NCI-H1105 treated with DMSO at 0.1 percent for 48 hours (cell line): ENCODE measurements at regions not wholly inside any gene's neighbourhood (a gene's known extent, or its start where the extent isn't known, plus 50 kb on each side); places are given as distances from the start of the nearest gene placed in this dataset.
"Not testable (repeated sequence)": the region's sequence is repeated elsewhere in the genome, so short reads cannot be mapped to it uniquely, and the experiment has no call there.

Experiments used
- DNase-seq: peaks from one replicate; lab custom pipeline; 2025; lab: John Stamatoyannopoulos, UW

DNA sequence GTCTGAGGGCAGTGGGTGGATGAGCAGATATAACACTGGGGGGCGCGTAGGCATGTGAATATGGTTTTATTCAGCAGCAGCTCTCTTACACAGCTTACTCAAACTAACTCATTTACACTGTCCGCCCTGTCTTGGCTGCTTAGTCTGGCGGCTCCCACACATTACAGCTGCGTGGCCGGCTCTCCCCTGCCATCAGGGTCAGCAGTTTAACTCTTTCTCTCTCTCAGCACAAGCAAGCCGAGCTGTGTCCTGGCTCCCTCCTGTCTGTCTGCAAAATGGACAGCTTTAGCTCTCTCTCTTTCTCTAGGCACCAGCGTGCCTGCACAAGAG is 1310.1 kb upstream of the RAG2 start:
- no peak for DNase-seq

GRCh38 chr11:37907436-37908218 is 1309.6 kb upstream of the RAG2 start:
- no peak for DNase-seq

GRCh38 chr11:37905707-37906417 is 1307.8 kb upstream of the RAG2 start:
- DNase-seq = no peak

DNA sequence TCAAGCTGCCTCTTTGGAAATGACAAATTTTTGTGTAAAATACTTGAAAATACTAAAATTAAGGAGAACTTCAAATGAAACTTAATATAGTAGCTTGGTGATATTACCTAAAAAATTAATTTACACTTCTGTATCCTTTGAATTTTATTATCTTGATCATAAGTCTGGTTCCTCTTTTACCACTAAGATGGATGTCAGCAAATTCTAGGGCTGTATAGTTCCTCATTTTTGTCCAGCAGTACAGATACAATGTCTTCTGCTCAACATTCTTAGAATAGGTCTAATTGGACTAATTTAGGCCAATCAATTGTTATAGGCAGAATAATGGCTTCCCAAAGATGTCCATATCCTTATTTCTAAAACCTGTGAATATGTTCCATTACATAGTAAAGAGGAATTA is 1298.0 kb upstream of the RAG2 start:
- no peak for DNase-seq

DNA sequence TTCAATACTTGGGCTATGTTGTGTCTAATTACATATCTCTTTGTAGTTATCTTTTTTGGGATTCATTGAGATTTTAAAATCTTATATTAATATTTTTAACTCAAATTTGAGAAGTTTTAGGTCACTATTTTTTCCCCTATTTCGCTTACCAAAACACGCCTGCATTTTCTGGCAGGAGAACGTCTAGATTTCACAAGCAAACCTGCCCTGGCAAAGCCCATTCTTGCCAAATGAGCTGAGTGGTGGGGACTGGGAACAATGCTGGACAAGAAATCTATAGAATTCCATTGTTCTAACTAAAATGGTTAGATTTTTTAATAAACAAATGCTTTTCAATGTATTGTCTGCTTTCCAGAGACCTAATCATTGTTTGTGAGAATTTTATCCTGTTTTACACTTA is 1283.7 kb upstream of the RAG2 start:
- DNase-seq = no peak

- no peak for DNase-seq
Observed at GRCh38 chr11:37861671-37862070, 1263.6 kb upstream of the RAG2 start.

- DNase-seq = not testable (repeated sequence)
Observed at GRCh38 chr11:37858806-37859537, 1260.9 kb upstream of the RAG2 start.

DNA sequence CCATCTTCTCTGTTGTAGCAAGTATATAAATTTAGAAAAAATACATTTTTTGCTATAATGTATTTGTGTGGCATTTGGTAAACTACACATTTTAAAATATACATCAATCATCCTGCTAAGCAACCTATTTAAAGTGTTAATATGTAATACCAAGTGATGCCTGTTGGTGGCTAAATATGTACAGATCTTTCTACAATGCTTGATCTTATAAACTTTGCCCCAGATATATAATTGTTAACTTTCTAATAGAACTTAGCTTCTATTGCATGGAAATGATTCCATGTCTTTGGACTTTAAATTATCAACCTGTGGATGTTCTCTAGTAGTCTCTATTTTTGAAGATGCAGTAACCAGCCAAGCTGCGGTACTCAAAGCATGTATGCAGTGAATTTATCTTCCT is 1260.4 kb upstream of the RAG2 start:
- no peak for DNase-seq

- DNase-seq = no peak
Observed at GRCh38 chr11:37857726-37858125, 1259.7 kb upstream of the RAG2 start.

- no peak for DNase-seq
Observed at GRCh38 chr11:37849706-37850105, 1251.7 kb upstream of the RAG2 start.

GRCh38 chr11:37843603-37844002 is 1245.6 kb upstream of the RAG2 start:
- no peak for DNase-seq

- no peak for DNase-seq
Observed at GRCh38 chr11:37841016-37841415, 1243.0 kb upstream of the RAG2 start.

- not testable (repeated sequence) for DNase-seq
Observed at GRCh38 chr11:37840345-37840744, 1242.3 kb upstream of the RAG2 start.

- DNase-seq = no peak
Observed at GRCh38 chr11:37830529-37830928, 1232.5 kb upstream of the RAG2 start.

DNA sequence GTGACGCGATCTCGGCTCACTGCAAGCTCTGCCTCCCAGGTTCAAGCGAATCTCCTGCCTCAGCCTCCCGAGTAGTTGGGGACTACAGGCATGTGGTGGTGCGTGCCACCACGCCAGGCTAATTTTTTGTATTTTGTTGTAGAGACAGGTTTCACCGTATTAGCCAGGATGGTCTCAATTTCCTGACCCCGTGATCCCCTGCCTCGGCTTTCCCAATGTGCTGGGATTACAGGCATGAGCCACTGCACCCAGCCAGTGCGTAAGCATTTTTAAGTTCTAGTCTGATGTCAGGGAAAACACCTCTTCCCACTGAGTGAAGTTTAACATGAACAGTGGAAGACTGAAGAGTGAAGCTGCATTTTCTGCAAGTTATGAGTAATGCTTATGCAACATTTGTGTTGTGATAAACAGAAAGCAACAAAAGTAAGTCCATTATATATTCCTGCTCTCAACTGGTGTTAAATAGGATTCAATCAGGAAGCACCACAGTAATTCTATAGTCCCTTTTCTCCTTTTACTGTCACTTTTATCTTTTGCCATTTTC is 1219.8 kb upstream of the RAG2 start:
- DNase-seq = no peak

DNA sequence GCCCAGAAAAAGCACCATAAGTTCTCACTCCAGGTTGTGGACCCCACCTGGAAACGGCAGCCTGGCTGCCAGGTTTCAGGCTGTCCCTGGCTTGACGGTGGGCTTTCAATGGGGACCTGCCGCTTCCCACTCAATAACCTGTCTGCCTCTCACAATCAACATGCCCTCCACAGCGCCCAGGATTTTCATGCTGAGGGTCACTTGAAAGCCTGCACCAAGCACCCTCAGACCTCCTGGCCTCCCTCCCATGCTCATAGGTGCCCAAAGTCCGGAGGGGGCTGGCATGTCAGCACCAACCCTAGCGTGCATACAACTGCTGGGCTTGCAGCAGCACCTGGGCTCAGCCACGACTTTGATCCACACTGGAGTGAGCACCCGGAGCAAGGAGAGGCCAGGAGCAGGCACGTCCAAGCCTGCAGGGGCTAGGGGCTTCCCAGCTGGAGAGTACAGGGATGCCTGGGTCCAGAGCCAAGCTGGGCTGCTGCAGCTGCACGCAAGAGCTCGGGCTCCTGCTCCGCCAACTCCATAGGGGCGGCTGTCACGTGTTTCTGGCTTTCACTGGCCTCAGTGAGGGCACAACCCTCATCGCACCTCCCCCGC is 1214.3 kb upstream of the RAG2 start:
- DNase-seq = no peak

DNA sequence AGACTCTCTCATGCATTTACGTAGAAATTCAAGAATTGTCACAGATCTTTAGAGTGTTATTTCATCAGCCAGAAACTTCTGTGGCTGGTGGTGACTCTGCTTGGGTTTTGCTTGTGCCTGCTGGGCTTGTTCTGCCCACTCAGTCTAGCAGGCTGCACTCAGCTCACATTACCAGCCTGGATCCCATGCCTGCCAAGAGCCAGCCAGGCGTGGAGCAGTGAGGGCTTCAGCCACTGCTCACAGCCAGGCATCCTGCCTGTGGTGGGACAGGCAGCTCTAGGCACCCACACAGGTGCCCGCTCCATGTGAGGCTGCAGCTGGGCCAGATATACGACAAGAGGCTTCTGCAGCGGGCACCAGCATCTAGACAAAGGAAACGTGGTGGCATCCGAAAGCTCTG is 1213.3 kb upstream of the RAG2 start:
- no peak for DNase-seq

- no peak for DNase-seq
Observed at GRCh38 chr11:37804666-37805065, 1206.6 kb upstream of the RAG2 start.

DNA sequence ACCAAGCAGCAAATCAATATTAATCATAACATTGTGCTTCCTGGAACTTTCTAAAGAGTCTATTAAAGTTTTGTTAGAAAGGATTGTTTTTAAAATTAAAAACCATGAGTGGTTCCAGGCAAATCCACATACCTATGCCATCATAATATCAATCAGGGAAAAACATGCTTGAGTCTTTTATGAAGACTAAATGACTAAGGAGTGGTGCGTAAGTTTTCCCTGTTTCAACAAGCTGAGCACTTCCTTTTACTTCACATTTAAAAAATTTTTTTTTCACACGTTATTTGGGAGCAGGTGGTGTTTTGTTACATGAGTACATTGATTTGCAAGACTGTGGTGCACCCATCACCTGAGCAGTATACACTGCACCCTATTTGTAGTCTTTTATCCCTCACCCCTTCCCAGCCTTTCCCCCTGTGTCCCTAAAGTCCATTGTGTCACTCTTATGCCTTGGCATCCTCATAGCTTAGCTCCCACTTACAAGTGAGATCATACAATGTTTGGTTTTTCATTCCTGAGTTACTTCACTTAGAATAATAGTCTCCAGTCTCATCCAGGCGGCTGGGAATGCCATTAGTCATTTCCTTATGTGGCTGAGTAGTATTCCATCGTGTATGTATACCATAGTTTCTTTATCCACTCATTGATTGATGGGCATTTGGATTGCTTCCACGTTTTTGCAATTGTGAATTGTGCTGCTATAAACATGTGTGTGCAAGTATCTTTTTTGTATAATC is 1190.3 kb upstream of the RAG2 start:
- no peak for DNase-seq

GRCh38 chr11:37786214-37786755 is 1188.2 kb upstream of the RAG2 start:
- no peak for DNase-seq

- DNase-seq = no peak
Observed at GRCh38 chr11:37774441-37774840, 1176.4 kb upstream of the RAG2 start.
